GM19395 (cell line): ENCODE measurements at regions not wholly inside any gene's neighbourhood (a gene's known extent, or its start where the extent isn't known, plus 50 kb on each side); places are given as distances from the start of the nearest gene placed in this dataset.
A peak's percentile ranks its signal among the peaks of the same experiment; 100 is the strongest.

ENCODE experiments used
- ATAC-seq: cut with Tn5 transposase; IDR thresholded peaks from one replicate; pipeline ENCODE4 v1.9.1; 2021; ENCODE audit warnings: mild to moderate bottlenecking, moderate library complexity; ENCODE audit not compliant: unreplicated experiment

DNA sequence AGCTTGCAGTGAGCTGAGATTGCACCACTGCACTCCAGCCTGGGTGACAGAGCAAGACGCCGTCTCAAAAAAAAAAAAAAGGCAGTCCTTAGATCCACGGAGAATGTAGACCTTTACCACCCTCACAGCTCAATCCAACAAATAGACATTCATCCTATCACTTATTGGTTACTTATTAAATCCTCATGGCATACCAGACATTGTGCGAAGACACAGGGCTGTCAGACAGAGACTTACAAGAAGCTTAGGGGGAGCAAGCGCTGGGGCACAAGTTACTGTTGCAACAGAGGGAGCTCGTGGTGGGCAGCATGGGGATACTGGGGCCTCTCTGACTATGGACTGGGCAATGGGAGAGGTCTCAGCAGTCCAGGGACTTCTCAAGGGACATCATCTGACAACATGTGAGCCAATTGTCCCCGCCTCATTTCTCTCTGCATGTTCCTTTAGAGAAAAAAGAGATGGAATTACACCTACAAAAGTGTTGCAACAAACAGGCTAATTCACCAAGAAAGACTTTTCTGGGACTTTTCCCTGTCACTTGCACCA, 82.8 kb upstream of the TNS3 start:
- no peak for ATAC-seq

DNA sequence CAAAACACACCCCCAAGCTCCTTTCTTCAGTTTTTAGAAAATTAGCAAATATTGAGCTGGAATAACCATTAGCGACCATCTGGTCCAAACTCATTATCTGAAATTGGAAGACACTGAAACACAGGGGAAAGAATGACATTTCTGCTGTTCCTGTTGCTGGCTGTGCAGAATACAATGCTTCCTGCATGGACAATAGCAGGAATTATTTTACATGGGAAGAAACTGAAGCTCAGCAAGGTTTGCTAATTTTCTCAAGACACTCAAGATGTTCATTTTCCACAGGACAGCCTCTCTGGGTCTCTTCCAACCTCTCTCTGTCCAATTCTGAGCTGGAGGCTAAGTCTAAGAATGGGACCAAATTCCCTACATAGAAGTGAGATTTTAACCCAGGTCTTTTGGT, 81.9 kb upstream of the TNS3 start:
- no peak for ATAC-seq

DNA sequence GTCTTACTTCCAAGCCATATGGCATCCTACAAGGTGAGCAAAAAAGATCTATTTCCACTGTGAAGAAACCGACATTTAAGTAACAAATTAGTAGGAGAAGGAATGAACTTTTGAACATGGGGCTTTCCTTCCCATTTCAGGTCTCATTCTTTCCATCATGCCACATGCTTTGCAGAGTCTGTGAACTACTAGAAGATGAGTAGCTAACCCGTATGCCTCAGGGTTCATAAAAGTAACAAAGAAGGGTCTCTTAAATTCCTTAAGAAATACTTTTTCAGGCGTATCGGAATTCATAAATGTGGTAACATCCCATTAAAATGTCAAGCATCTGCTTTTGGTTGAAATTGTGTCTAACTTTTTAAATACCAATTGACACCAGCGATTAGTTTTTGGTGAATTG, 81.3 kb upstream of the TNS3 start:
- no peak for ATAC-seq

- no peak for ATAC-seq
Measured at GRCh38 chr7:47661051-47661714, 79.3 kb upstream of the TNS3 start.

GRCh38 chr7:47659664-47660462, 78.0 kb upstream of the TNS3 start:
- no peak for ATAC-seq

DNA sequence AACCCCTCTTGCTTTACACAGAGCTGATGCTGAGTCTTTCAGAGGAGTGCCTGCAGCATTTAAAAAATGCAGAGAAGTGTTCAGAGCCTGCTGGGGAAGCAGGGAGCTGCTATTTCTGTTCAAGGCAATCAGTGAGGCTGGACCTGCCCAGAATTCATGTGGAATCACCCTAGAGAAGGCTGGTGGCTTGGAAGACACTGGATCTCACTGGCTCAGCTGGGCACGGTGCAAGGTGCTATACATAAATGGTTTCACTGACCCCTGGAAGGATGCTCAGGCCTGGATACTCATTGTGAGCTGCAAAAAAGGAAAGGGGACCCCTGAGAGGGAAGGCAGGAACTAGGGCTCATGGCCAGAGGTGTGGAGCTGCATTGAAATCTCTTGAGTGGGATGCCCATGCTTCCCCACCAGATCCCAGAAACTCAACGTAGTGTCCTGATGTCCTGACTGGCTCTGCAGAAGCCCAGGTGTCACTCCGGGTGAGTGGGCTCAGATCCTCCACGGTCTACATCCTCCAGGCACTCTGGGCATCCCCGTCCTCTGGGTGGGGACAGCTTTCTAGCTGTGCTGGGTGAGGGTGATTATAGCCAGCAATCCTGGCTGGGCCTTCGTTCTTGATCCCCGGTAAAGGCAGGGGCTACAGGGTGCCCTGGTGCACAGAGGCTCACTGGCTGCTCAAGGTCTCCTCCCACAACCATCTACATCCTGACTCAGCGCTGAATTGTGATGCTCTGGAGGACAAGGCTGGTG, 77.2 kb upstream of the TNS3 start:
- no peak for ATAC-seq

- no peak for ATAC-seq
Measured at GRCh38 chr7:47657126-47657525, 75.2 kb upstream of the TNS3 start.

- ATAC-seq: no peak
Measured at GRCh38 chr7:47654672-47655298, 72.9 kb upstream of the TNS3 start.

DNA sequence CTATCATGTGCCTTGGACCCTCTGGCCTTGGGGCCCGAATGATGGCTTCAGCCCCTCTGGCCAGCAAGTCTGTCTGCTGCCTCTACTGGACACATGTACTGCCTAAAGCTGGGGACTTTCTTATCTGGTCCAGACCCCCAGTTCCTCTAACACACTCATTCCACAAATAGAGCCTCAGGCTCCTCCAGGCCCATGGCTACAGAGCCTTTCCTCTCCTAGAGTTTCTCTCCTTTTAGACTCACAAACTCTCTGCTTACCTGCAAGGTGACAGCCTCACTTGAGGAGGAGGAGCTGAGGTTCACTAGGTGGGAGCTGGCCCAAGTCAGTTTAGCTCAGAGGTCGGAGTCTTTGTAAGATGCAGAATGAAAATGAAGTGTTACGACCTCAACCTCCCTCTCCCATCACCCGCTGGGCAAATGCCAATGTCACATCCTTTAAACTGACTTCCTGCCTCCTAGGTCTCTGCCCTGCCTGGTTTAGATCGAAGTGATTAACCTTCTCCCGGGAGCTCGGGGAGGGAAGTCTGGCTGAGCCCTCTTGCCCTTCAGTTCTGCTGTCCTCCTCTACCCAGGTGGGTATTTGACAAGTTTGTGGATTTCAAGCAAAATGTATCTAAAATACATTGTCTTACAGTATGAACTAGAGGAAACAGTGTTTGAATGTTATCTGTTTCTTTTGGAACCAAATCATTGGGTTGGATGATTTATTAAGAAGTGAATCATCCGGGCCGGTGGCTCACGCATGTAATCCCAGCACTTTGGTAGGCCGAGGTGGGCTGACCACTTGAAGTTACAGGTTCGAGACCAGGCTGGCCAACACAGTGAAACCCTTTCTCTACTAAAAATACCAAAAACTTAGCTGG, 71.9 kb upstream of the TNS3 start:
- ATAC-seq: no peak

DNA sequence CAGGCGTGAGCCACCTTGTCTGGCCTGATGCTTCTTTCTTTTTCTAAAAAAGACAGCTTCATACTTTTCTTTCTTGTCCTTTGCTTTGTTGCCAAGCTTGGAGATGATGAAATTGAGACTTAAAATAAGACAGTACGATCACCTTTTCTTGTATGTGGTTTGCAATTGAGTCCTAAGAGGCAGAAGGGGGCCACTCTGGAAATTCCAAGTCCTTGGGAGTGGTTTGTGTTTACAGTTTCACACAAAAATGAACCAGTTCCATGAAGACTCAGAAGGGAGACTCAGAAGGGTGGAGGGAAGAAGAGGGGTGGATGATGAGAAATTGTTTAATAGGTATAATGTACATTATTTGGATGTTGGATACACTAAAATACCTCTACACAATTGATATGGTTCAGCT, 70.7 kb upstream of the TNS3 start:
- ATAC-seq: no peak

- ATAC-seq: no peak
Measured at GRCh38 chr7:47651355-47652317, 69.7 kb upstream of the TNS3 start.

GRCh38 chr7:47649919-47650318, 68.0 kb upstream of the TNS3 start:
- no peak for ATAC-seq

- ATAC-seq: no peak
Measured at GRCh38 chr7:47648275-47648925, 66.5 kb upstream of the TNS3 start.

DNA sequence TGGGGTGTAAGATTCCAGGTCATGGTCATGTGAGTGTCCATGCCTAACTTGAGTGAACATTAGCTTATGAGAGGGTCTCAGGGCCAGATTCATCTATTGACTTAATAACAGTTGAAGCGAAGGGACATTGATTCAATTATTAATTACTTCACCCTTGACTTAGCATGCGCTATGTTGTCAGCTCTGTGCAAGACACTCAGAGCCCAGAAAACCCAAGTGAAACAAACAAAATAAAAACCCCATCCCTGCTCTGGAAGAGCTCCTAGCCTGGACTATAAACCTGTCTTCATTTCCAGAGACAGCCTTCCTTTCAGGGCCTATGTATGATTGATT, 66.0 kb upstream of the TNS3 start:
- no peak for ATAC-seq

DNA sequence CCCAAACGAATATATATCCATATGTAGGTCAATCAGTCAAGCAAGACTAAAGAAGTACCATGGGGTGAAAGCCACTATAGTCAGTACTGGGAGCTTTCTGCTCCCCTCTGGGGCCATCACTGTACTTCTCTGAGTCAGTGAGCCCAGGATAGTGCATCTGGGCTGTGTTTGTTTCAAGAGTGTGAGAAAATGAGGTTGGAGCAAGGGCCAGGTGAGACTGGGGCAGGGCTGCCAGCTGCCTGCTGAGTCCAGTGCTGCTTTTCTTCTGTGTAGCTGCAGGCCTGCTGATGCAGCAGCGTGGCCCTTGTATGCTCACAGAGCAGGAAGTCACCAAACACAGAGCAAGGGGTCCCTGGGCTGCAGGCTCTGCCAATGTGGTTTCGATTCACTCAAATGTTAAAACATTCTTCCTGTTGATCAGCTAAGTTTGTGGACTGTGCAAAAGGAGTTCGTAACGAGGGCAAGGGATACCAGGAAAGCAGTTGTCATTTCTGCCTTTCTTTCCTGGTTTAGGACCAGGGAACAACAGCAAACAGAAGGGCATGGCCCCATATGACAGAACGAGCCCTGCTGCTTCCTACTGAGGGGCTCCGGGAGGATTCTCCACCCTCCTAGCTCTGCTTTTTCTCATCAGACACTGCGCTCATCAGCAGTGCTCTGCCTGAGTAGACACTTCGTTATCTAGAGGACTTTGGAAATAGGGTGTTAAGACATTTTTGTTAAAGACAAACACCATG, 65.4 kb upstream of the TNS3 start:
- peak; percentile 89 for ATAC-seq

DNA sequence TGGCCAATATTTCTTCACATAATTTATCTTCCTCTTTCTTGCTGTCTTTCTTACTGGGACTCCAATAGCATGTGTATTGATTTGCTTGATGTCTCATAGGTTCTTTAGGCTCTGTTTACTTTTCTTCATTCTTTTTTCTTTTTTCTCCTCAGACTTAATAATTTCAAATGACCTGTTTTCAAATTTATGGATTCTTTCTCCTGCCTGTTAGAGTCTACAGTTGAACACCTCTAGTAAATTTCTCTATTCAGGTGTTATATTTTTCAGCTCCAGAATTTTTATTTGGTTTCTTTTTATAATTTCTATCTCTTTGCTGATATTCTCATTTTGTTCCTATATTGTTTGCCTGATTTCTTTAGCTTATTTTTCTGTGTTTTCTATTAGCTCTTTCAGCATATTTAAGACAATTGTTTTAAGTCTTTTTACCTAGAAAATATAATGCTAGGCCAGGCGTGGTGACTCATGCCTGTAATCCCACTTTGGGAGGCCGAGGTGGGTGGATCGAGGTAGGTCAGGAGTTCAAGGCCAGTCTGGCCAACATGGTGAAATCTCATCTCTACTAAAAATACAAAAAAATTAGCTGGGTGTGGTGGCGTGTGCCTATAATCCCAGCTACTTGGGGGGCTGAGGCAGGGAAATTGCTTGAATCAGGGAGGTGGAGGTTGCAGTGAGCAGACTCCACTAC, 61.9 kb upstream of the TNS3 start:
- ATAC-seq: no peak

DNA sequence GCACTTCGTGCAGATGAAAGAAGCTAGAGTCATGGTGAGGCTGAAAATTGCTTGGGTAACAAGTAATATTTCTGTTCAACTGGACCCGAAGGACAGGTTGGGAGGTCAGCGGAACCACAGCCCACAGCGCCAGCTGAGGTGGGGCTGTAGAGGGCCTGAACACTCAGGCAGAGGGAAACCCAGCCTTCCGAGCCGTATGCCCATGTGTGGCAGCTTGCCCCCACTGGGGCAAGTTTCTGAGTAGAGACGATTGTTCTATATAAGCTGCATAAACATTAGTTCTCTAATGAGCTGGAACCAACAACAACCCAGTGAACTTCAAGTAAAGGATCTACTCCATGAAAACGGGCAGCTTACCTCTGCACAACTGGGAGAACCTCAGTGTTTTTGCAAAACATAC, 58.4 kb upstream of the TNS3 start:
- ATAC-seq: no peak
